ACC112 (cell line): ENCODE measurements at regions not wholly inside any gene's neighbourhood (a gene's known extent, or its start where the extent isn't known, plus 50 kb on each side); places are given as distances from the start of the nearest gene placed in this dataset.
"Not testable (repeated sequence)": the region's sequence is repeated elsewhere in the genome, so short reads cannot be mapped to it uniquely, and the experiment has no call there.

ENCODE experiments used
- H2AFZ ChIP-seq: fragments of 200-600 bp; sonication (generic); one replicate; pipeline ENCODE4 v1.6.0; 2017; ENCODE audit warnings: antibody characterized with exemption, low read length; ENCODE audit not compliant: unreplicated experiment
- H3K27ac ChIP-seq: fragments of 200-600 bp; sonication (generic); 2 replicates; pipeline ENCODE4 v1.5.1; 2014; ENCODE audit warnings: low read depth, mild to moderate bottlenecking, antibody characterized with exemption, low read length, moderate library complexity
- H3K27me3 ChIP-seq: fragments of 200-600 bp; sonication (generic); 2 replicates; pipeline ENCODE4 v1.6.1; 2014; ENCODE audit warnings: mild to moderate bottlenecking, antibody characterized with exemption, low read length, moderate library complexity, mixed read lengths; ENCODE audit not compliant: insufficient read depth
- H3K36me3 ChIP-seq: fragments of 200-600 bp; sonication (generic); 2 replicates; pipeline ENCODE4 v1.6.1; 2016; ENCODE audit warnings: mild to moderate bottlenecking, antibody characterized with exemption, low read length, moderate library complexity, mixed read lengths; ENCODE audit not compliant: insufficient read depth
- H3K4me1 ChIP-seq: fragments of 200-600 bp; sonication (generic); one replicate; pipeline ENCODE4 v1.6.1; 2016; ENCODE audit warnings: low read length, mixed read lengths; ENCODE audit not compliant: insufficient read depth, unreplicated experiment, control insufficient read depth
- H3K4me3 ChIP-seq: fragments of 200-600 bp; sonication (generic); 2 replicates; pipeline ENCODE4 v1.5.1; 2014; ENCODE audit warnings: mild to moderate bottlenecking, low read depth, low read length
- H3K79me2 ChIP-seq: fragments of 200-600 bp; sonication (generic); one replicate; pipeline ENCODE4 v1.6.0; 2016; ENCODE audit warnings: low read length; ENCODE audit not compliant: control insufficient read depth, unreplicated experiment, insufficient read depth

DNA sequence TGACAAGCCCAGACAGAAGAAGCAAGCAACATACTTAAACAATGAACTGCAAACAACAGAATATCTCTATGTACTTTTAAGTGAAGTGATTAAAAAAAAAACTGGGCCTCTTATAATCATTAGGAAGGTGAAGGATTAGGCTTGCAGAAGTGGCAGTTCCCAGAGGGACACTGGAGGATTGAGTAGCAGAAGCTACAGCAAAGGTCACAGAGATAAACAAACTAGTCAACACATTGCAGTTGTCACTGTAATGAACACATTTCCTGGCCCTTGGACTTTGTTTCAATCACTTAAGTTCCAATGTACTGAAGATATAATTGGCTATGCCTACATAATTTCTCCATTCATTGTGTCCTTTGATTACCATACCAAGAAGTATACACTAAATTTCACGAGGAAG lies 1498.8 kb downstream of the SLITRK5 start:
- Histone ChIP-seq H3K27me3 (no peaks in the 10 kb centered on the region), H2AFZ (no peak overlapping the region), H3K36me3 (no peaks in the 10 kb centered on the region), H3K27ac (no peak overlapping the region), H3K4me3 (no peak overlapping the region), H3K79me2 (no peaks in the 10 kb centered on the region), H3K4me1 (no peaks in the 10 kb centered on the region)

DNA sequence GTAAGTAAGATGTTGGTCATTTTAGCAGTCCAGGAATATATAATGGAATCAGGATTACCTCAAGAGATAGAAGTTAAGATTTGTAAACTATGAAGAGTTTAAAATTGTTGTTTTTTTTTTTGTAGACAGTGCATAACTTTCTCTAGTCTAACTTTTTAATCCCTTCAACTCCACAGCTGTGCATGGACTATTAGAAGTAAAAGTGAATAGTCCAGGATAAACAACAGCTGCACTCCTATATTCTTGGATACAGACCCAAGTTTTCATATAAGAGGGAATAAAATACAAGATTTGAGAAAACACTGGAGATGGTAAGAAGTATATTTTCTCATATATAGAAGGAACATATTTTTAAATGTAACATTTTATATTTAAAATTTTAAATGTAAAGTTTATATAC lies 1509.9 kb downstream of the SLITRK5 start:
- no peaks in the 10 kb centered on the region for H3K79me2 ChIP-seq
- H3K27me3 ChIP-seq, result no peaks in the 10 kb centered on the region
- H3K27ac ChIP-seq, result no peak overlapping the region
- no peaks in the 10 kb centered on the region for H3K4me1 ChIP-seq
- H2AFZ ChIP-seq, result no peak overlapping the region
- no peak overlapping the region for H3K4me3 ChIP-seq
- H3K36me3 ChIP-seq, result no peaks in the 10 kb centered on the region

DNA sequence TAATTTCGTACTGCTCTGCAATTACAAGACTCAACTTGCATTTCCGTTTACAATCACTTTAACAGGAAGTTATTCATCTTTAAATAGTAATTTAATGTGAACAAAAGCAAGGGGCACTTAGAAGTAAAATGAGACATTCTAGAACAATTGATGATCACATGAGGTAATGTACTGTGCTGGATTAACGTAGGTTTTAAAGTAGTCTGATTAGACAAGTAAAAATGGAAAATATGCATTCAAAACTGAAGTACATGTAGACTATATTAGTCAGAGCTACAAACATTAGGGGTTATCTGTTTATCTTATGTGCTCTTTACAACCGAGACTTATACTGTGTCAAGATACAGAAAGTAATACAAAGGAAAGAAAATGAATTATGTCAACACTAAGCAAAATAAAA lies 1528.0 kb downstream of the SLITRK5 start:
- Histone ChIP-seq H3K27ac (no peak overlapping the region), H3K4me1 (no peaks in the 10 kb centered on the region), H2AFZ (no peak overlapping the region), H3K4me3 (no peak overlapping the region), H3K79me2 (no peaks in the 10 kb centered on the region), H3K36me3 (no peaks in the 10 kb centered on the region), H3K27me3 (no peaks in the 10 kb centered on the region)

DNA sequence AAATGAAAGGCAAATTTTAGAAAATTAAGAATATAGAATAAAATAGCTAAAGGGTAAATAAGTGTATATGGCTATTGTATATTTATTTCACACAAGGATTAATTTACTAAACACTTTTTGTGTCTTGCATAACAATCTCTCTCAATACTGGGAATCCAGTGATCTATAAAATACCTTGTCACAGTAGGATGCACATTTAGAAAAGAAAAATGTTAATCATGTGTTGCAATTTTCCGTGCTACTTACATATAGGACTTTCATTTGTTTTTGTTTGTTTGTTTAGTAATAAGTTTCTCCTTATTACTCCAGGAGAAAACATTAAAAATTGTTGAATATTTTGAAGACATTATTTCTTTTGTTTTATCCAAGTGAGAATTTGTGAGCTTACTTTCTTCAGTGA lies 1533.3 kb downstream of the SLITRK5 start:
- Histone ChIP-seq H3K4me3 (no peak overlapping the region), H3K4me1 (no peaks in the 10 kb centered on the region), H3K27me3 (no peaks in the 10 kb centered on the region), H3K27ac (no peak overlapping the region), H2AFZ (no peak overlapping the region), H3K79me2 (no peaks in the 10 kb centered on the region), H3K36me3 (no peaks in the 10 kb centered on the region)

DNA sequence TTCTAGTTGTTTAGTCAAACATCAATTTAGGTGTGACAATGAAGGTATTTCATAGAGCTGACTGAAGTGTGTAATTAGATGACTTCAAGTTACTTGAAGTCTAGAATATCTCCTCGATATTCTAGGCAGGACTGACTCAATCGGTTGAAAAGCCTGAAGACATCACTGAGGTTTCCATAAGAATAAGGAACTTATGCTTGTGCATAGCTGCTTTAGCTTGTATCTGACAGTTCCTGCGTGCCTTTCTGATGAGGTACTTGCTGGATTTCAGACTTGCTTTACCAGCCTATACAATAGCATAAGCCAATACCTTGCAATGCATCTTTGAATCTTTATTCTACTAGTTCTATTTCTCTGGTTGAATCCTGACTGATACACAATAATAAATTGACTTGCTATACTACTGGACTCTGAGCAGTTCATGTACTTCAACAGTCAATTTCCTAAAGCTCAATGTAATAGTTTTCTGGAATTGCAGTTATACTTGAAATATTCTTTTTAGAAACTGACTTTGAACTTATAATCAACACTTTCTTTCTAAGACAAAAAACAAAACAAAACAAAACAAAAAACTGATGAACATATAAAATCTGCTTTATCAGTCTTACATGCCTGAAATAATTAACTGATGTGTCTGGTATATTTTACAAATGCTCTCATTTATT lies 1534.8 kb downstream of the SLITRK5 start:
- no peaks in the 10 kb centered on the region for H3K79me2 ChIP-seq
- H3K4me3 ChIP-seq, result no peak overlapping the region
- no peaks in the 10 kb centered on the region for H3K36me3 ChIP-seq
- H2AFZ ChIP-seq, result peak overlapping the region; percentile 28
- H3K27me3 ChIP-seq, result no peaks in the 10 kb centered on the region
- H3K27ac ChIP-seq, result no peak overlapping the region
- H3K4me1 ChIP-seq, result no peaks in the 10 kb centered on the region

DNA sequence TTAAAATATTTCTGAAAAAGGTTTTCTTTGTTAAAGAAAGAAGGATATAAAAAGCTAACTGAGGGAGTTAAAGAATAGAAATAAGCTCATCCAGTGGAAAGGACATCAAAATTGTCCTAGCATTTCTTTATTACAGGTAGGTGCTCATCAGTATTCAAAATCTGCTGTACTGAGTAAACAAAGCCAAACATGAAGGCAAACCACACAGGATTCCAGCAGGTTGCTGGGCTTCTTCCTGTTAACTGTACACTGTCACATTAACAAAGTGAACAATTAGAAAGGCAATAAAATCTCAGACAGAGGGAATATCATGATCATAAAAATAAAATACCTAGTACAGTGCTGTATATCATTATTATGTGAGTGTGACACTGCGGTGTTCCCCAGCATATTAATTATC lies 1541.0 kb downstream of the SLITRK5 start:
- no peak overlapping the region for H2AFZ ChIP-seq
- H3K27ac ChIP-seq, result no peak overlapping the region
- no peaks in the 10 kb centered on the region for H3K4me1 ChIP-seq
- no peak overlapping the region for H3K4me3 ChIP-seq
- no peaks in the 10 kb centered on the region for H3K79me2 ChIP-seq
- no peaks in the 10 kb centered on the region for H3K36me3 ChIP-seq
- H3K27me3 ChIP-seq, result no peaks in the 10 kb centered on the region

DNA sequence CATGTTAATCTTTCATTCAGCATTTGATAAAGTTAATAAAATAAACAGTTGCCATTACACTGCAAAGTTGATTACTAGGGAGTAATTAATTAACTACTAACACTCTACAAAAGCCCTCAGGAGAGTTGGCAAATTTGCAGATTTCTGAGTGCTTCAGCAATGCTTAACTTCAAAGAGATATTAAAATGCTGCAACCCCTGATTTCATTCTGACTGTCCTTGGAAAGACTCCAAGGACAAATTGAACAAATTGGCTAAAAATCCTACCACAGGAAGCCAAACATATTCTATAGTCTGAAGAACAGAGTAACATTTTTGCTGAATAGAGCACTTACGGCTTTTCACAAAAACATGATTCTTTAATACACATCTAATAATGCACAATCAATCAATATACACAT lies 1543.0 kb downstream of the SLITRK5 start:
- Histone ChIP-seq H3K27me3 (no peaks in the 10 kb centered on the region), H3K4me3 (no peak overlapping the region), H3K36me3 (no peaks in the 10 kb centered on the region)

DNA sequence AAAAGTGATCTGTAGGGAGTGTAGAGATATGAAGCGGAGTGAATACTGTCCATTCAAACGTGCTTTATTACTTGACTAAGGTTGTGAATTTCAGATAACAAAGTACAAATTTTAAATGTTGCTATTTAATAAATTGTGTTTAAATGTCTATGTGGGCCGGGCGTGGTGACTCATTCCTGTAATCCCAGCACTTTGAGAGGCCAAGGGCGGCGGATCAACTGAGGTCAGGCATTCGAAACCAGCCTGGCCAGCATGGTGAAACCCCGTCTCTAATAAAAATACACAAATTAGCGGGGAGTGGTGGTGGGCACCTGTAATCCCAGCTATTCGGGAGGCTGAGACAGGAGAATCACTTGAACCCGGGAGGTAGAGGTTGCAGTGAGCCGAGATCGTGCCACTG lies 1544.1 kb downstream of the SLITRK5 start:
- H3K36me3 ChIP-seq, result not testable (repeated sequence)

More for the DNA sequence above, 1543.0 kb downstream of the SLITRK5 start:
- Histone ChIP-seq H3K79me2 (no peaks in the 10 kb centered on the region), H3K4me1 (no peaks in the 10 kb centered on the region), H3K27ac (no peak overlapping the region), H2AFZ (no peak overlapping the region)

DNA sequence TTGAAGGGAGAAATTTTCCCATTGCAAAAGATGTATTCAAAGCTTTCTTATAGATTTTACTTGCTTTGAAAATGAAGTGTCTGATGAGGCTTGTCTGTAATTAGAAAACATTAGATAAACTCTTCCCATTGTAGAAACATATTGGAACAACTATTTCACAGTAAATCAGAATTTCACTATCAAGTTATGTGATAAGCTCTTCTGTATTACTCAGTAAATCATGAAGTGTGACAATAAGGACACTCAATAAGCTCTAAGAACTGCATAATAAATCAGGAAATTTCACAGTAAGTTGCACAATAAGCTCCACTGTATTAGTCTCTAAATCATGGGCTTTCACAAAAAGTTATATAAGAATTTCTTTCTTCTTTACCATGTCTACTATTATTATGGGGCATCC lies 1546.6 kb downstream of the SLITRK5 start:
- Histone ChIP-seq H3K79me2 (no peaks in the 10 kb centered on the region), H3K4me3 (no peak overlapping the region), H3K27me3 (no peaks in the 10 kb centered on the region), H3K4me1 (no peaks in the 10 kb centered on the region), H3K36me3 (no peaks in the 10 kb centered on the region), H3K27ac (no peak overlapping the region), H2AFZ (no peak overlapping the region)

More for the DNA sequence above, 1544.1 kb downstream of the SLITRK5 start:
- not testable (repeated sequence) for H3K79me2 ChIP-seq, H3K27me3 ChIP-seq, H3K27ac ChIP-seq, H3K4me3 ChIP-seq, H2AFZ ChIP-seq, H3K4me1 ChIP-seq

DNA sequence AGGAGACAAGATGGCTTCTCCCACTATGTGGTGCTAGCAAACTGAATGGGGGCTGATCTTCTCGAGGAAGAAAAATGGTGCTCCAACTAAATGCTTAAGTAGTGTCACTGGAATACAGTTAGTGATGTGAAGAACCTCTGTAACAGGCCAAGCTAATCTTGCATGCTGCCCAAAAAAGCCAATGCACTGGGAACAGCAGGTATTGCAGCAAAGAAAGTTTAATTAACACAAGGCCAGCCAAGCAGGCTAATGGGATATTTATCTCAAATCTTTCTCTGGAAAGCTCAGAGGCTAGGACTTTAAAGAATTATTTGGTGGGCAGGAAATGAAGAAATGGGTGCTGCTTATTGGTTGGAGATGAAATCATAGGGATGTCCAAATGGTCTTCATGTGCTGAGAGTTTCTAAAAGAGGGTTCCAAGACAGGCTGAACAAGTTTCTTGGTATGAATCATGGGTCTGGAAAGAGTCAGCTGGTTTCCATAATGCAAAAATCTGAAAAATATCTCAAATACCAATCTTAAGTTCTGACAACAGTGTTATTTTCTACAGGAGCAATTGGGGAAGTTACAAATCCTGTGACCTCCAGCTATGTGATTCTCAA lies 1550.5 kb downstream of the SLITRK5 start:
- H3K36me3 ChIP-seq, result no peaks in the 10 kb centered on the region
- H3K27me3 ChIP-seq, result no peaks in the 10 kb centered on the region
- H3K4me3 ChIP-seq, result no peak overlapping the region
- H3K79me2 ChIP-seq, result no peaks in the 10 kb centered on the region
- H3K27ac ChIP-seq, result no peak overlapping the region
- no peaks in the 10 kb centered on the region for H3K4me1 ChIP-seq
- H2AFZ ChIP-seq, result no peak overlapping the region

DNA sequence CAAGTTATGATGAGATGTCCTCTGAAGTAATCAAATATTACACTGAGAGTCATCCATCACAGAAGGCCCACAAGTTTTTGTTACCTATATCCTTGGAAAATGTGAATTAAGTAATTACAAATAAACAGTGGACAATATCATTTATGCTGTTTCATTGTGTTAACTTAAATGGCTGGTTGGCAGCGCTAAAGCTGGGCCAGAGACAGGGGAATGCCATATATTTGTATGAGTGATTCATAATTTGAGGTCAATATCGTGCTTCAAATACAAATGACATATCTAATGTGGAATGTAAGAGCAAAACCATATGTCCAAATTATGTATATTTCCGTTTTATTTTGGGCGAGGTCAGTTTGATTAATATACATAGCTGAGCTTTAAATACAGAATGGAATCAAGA lies 1556.2 kb downstream of the SLITRK5 start:
- Histone ChIP-seq H3K4me3 (no peak overlapping the region), H3K27ac (peak overlapping the region; percentile 53), H3K36me3 (no peaks in the 10 kb centered on the region), H3K4me1 (no peaks in the 10 kb centered on the region), H3K79me2 (no peaks in the 10 kb centered on the region), H2AFZ (no peak overlapping the region), H3K27me3 (no peaks in the 10 kb centered on the region)
